DMS53 treated with DMSO at 0.1 percent for 48 hours (cell line): ENCODE measurements at regions not wholly inside any gene's neighbourhood (a gene's known extent, or its start where the extent isn't known, plus 50 kb on each side); places are given as distances from the start of the nearest gene placed in this dataset.
"Not testable (repeated sequence)": the region's sequence is repeated elsewhere in the genome, so short reads cannot be mapped to it uniquely, and the experiment has no call there.

ENCODE experiments used
- DNase-seq: peaks from one replicate; lab custom pipeline; 2025; ENCODE audit not compliant: unreplicated experiment; lab: John Stamatoyannopoulos, UW

DNA sequence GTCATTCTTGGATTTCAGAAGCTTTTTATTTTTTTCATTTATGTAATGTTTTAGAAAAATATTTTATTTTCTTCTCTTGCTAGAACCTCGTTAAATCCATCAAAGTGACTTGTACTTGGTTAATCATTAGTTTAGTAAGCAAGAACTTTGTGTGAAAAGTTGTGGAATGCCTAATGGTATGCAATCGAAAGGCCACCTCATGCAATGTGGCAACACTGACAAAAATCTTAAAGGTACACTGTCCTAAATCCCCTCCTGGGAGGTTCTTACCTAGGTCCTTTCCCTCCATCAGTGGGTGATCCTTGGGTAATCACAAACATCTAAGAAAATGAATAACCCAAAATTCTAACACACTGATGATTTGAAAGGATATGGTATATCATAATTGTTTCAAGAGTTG lies 304.2 kb downstream of the DNAH5 start:
- DNase-seq = no peak

GRCh38 chr5:13632676-13633075 lies 311.8 kb downstream of the DNAH5 start:
- no peak for DNase-seq

GRCh38 chr5:13629218-13629617 lies 315.3 kb downstream of the DNAH5 start:
- no peak for DNase-seq

DNA sequence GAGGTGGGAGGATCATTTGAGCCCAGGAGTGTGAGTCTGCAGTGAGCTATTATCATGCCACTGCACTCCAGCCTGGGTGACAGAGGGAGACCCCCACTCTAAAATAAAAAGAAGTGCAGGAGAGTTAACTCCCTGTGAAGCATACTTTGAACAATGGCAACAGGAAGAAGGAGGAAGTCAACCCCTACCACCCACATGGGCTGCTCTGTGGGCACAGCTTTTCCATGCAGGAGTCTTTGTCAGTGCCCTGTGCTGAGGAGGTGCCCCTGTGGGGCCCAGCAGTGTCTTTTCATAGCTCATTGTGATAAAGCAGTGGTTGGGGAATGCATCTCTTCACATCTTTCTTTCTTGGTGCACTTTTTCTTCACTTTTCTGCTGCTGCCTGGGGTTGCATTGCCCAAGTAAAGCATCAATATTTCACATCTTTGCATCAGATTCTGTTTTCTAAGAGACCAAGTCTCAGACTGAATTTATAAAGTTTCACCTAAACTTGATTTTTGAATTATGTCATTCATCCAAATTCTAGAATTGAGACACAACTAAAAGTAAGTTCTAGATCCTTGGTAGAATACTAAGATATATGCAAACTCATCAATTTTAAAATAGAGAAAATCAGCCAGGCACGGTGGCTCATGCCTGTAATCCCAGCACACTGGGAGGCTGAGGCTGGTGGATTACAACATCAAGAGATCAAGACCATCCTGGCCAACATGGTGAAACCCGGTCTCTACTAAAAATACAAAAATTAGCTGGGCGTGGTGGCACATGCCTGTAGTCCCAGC lies 316.6 kb downstream of the DNAH5 start:
- no peak for DNase-seq

DNA sequence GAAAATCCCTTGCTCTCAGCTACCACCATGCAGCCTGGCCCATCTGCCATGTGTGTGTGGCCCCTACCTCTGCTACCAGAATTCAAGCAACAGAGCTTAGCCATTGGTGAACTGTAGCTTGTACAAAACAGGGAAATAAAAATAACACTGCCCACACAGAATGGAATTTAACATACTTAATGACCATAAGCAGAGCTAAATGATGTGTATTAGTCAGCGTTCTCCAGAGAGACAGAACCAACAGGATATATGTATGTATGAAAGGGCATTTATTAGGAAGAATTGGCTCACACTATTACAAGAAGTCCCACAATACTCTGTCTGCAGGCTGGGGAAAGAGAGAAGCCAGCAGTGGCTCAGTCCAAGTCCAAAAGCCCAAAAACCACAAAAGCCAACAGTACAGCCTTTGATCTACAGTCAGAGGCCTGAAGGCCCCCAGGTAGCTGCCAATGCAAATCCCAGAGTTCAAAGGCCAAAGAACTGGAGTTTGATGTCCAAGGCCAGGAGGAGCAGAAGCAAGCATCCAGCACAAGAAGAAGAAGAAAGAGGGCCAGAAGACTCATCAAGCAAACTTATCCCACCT lies 318.8 kb downstream of the DNAH5 start:
- DNase-seq = no peak

- DNase-seq = no peak
These were observed 320.0 kb downstream of the DNAH5 start for GRCh38 chr5:13624283-13625074.

GRCh38 chr5:13613621-13614020 lies 330.9 kb downstream of the DNAH5 start:
- DNase-seq = no peak

DNA sequence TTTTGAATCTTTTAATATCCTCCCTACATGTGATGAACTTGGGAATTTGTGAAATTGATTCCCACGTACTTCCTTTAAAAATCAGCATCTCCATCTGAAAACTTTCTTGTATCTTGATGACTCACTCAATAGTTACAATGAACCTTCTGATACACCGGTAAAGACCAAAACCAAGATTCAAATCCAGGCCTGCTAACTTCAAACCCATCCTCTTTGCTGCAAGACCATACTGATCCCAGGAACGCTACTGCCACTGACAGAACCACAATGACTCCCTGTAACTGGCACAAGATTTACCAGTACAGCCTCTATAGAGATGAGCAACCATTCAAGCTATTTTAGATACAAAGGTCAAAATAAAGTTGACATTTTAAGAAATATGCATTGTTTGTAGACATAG lies 332.9 kb downstream of the DNAH5 start:
- no peak for DNase-seq

- DNase-seq = no peak
These were observed 335.0 kb downstream of the DNAH5 start for GRCh38 chr5:13609504-13609903.

- peak; percentile 91 for DNase-seq
These were observed 338.4 kb downstream of the DNAH5 start for GRCh38 chr5:13606051-13606450.

DNA sequence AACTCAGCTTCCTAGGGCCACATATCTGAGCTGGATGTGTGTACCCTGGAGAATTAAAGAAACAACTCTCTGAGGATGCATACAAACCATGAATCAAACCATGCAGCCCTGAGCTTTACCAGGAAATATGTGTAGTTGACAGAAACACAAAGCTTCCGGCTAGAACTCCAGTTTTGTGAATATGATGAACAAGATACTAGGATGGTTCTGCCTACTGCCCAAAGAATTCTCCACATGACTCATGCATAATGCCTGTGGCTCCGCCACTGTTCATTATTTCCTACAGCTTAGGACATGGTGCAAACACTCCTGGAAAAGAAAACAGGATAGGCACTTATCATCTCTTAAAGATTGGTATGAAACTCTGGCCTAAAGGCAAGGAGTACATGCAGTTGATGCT lies 343.4 kb downstream of the DNAH5 start:
- no peak for DNase-seq

DNA sequence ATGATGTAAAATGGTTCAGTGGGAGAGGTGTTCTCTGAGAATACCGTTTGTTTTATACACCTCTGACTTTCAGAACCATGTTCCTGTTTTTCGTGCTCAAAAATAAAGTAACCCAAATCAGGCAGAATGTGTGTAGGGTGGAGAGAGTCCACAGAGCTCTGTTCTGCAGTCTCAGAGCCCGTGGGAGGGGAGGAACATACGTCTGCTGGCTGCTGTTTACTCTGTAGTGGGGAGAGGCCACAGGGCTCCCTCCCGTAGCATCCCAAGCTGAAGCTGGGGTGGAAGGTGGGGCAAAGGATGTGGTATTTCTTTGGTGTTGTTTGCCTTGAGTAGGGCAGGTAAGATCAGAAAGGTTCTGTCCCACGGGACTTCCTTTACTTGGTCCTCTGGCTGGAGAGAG lies 348.5 kb downstream of the DNAH5 start:
- DNase-seq = no peak

DNA sequence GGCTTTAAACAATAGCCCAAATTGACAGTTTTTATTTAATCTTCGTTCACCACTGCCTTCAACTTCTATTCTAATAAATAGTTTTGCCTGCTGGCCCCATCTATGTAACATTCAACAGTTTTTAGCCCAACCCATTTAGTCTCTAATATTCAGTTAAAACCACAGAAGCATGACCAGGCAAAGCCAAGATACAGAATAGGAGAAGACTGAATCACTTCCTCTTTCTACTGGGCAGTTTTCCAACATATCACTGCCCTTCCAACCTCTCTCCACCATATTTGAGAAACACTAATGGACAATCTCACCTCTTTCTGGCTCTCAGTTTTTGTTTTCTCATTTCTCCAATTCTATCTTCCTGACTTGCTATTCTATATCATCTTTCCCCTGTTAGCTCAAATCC lies 352.9 kb downstream of the DNAH5 start:
- DNase-seq = peak; percentile 46

DNA sequence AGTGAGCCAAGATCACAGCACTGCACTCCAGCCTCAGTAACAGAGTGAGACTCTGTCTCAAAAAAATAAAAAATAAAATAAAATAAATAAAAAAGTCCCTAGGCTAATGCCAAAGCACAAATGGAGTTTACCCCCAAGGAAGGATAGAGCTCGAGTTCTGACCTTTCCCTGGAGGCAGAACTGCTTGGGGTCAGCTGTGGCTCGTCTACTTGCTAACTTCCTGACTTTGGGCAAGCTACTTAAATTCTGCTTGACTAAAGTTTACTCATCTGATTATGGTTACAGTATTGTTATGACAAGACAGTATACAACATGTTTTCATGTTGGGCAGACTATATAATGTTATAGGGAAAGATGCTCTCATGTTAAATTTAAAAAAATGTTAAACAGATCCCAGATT lies 359.2 kb downstream of the DNAH5 start:
- DNase-seq = no peak

DNA sequence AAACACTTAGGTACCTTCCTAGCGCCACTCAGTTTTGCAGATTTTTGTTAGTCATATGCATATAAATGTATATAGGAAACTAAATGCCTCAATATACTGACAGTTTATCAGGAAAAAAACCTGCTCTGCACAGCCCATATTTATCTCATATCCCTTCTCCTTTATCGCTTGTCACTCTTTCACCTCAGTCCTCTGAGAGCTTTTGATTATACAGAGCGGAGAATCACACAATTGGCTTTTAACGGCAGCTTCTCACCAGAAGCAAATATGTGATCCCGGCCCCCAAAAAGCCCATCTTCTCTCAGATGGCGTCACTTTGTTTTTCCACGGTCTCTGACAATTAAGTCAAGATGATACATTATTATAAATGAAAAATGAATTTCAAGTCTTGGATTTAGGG lies 362.6 kb downstream of the DNAH5 start:
- DNase-seq = no peak

DNA sequence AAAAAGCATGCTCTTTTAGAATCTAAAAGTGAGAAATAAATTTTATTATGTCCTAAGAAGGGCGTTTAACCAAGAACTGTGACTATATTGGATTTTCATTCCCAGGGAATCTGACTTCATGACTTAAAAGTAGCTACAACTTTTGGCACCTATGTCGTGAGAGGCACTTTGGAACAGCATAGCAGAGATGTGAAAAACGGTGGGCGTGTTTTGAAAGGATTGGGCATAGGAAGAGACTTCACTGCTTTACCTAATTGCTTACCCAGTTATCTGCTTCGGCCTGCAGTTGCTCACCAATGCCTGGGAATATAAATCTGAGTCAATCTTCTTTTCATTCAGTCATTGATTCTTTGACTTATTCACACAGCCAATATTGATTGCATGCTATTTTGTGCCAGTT lies 363.4 kb downstream of the DNAH5 start:
- no peak for DNase-seq

DNA sequence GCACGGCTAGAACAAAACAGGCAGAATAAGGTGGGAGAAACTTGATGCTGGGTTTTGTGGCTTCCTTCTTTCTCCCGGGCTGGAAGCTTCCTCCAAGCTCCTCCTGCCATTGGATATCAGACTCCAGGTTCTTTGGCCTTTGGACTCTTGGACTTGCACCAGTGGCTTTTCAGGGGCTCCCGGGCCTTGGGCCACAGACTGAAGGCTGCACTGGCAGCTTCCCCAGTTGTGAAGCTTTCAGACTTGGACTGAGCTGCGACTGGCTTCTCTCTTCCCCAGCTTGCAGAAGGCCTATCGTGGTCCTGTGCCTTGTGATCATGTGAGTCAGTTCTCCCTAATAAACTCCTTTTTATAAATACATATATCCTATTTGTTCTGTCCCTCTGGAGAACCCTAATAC lies 364.4 kb downstream of the DNAH5 start:
- no peak for DNase-seq

DNA sequence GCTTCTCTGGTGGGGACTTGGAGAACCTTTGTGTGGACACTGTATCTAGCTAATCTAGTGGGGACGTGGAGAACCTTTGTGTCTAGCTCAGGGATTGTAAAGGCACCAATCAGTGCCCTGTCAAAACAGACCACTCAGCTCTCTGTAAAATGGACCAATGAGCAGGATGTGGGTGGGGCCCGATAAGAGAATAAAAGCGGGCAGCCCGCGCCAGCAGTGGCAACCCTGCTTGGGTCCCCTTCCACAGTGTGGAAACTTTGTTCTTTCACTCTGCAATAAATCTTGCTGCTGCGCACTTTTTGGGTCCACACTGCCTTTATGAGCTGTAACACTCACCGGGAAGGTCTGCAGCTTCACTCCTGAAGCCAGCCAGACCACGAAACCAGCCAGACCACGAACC lies 365.4 kb downstream of the DNAH5 start:
- DNase-seq = not testable (repeated sequence)

DNA sequence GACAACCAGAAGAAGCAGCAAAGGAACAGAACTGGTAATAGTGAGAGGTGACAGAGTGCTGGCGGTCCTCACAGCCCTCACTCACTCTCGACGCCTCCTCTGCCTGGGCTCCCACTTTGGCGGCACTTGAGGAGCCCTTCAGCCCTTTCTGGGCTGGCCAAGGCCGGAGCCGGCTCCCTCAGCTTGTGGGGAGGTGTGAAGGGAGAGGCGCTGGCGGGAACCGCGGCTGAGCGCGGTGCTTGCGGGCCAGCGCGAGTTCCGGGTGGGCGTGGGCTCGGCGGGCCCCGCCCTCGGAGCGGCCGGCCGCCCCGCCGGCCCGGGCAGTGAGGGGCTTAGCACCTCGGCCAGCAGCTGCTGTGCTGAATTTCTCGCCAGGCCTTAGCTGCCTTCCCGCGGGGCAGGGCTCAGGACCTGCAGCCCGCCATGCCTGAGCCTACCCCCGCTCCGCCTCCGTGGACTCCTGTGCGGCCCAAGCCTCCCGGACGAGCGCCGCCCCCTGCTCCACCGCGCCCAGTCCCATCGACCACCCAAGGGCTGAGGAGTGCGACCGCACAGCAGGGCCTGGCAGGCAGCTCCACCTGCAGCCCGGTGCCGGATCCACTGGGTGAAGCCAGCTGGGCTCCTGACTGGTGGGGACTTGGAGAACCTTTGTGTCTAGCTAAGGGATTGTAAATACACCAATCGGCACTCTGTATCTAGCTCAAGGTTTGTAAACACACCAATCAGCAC lies 366.0 kb downstream of the DNAH5 start:
- DNase-seq = not testable (repeated sequence)

GRCh38 chr5:13574574-13574973 lies 369.9 kb downstream of the DNAH5 start:
- no peak for DNase-seq

GRCh38 chr5:13572163-13572562 lies 372.3 kb downstream of the DNAH5 start:
- DNase-seq = no peak
